H1 (cell line): ENCODE measurements at regions not wholly inside any gene's neighbourhood (a gene's known extent, or its start where the extent isn't known, plus 50 kb on each side); places are given as distances from the start of the nearest gene placed in this dataset.

ENCODE experiments used
- RNF2 ChIP-seq: fragments of 200-900, 300-1000 bp; sonication (generic); IDR thresholded peaks from 2 replicates; pipeline ENCODE4 v1.7.1; 2016; ENCODE audit warnings: borderline replicate concordance, low read depth, mild to moderate bottlenecking, antibody characterized with exemption, low read length; ENCODE audit not compliant: poor library complexity, severe bottlenecking; ENCODE audit errors: missing control alignments
- TAF7 ChIP-seq: optimal IDR thresholded peaks from 2 replicates; pipeline ENCODE3; 2011; ENCODE audit warnings: low read depth, mild to moderate bottlenecking, inconsistent platforms, low read length, moderate library complexity, borderline replicate concordance
- TBP ChIP-seq: IDR thresholded peaks from 2 replicates; pipeline ENCODE4 v1.6.1; 2011; ENCODE audit warnings: low read depth, low read length, improper control_type of control experiment
- TF ChIP-seq, protein P1 (sequence below): IDR thresholded peaks from 2 replicates; pipeline ENCODE4 v1.6.1; 2012; ENCODE audit warnings: inconsistent platforms

GRCh38 chr13:58298556-58299135, 667.1 kb downstream of the PCDH17 start (continued):
- TF ChIP-seq RNF2 (no peak), TAF7 (no peak), TBP (no peak)
- TF ChIP-seq, protein P1, sequence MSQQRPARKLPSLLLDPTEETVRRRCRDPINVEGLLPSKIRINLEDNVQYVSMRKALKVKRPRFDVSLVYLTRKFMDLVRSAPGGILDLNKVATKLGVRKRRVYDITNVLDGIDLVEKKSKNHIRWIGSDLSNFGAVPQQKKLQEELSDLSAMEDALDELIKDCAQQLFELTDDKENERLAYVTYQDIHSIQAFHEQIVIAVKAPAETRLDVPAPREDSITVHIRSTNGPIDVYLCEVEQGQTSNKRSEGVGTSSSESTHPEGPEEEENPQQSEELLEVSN = no peak
